ENCODE measurements at regions not wholly inside any gene's neighbourhood (a gene's known extent, or its start where the extent isn't known, plus 50 kb on each side); places are given as distances from the start of the nearest gene placed in this dataset.

DNA sequence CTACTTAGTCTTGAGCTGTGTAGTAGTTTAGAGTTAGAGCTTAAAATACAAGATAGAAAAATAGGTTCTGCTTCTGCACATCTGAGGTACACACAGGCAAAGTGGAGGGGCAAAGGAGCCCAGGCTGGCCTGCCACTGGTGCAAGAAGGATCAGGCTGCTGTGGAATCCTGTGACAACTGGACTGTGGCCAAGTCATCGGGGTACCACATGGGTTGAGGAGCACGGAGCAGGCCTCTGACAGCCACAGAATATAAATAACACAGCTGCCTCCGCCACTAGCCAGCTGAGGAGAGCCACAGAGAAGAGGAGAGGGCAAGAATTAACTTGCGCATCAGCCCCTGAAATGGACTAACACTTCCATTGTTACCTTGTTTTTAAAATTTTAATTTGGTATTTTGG lies 206.0 kb upstream of the MARCKS start:
- ATAC-seq (ENCODE audit: low read depth) (no peak), DNase-seq (ENCODE audit: low spot score in 2 of 2) (no peak)
- Mint-ChIP-seq H3K27me3 (no peaks in the 10 kb centered on the region), H3K9me3 (no peaks in the 10 kb centered on the region), H3K4me1 (peaks cover 55% of the 10 kb centered on the region), H3K36me3 (no peaks in the 10 kb centered on the region), H3K4me3 (peak overlapping the region; percentile 89), H3K27ac (peak overlapping the region; percentile 97)

DNA sequence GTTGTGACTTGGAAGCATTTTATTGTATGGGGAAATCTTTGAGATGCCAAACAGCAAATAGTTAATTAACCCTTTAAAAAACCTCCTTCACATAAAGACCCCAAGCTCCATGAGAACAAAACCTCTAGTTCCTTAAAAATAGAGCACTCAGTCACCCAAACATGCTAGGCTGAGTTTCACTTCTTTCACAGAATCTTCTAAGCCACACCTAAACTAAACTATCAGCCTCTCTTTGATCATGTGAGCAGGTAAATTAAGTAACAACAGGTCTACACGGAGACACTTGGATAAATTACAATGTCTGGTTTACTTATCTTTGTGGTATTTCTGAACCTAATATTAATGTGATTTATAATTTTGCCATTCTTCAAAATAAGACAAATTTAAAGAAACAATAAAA lies 205.2 kb upstream of the MARCKS start:
- DNase-seq (ENCODE audit: low spot score in 2 of 2), result no peak
- H3K4me1 Mint-ChIP-seq, result peaks cover 50% of the 10 kb centered on the region
- no peaks in the 10 kb centered on the region for H3K36me3 Mint-ChIP-seq
- H3K4me3 Mint-ChIP-seq, result peak overlapping the region; percentile 15
- ATAC-seq (ENCODE audit: low read depth), result peak; percentile 58
- no peaks in the 10 kb centered on the region for H3K9me3 Mint-ChIP-seq
- no peaks in the 10 kb centered on the region for H3K27me3 Mint-ChIP-seq
- peak overlapping the region; percentile 97 for H3K27ac Mint-ChIP-seq

DNA sequence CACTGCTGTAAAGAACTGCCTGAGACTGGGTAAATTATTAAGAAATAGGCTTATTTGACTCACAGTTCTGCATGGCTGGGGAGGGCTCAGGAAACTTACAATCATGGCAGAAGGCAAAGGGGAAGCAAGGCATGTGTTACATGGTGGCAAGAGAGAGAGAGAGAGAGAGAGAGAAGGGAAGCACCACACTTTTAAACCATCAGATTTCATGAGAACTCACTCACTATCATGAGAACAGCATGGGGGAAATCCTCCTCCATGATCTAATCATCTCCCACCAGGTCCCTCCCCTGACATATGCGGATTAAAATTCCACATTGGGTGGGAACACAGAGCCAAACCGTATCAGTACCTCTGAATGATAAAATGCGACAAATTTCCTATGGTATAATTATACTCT lies 203.9 kb upstream of the MARCKS start:
- H3K27ac Mint-ChIP-seq, result peak overlapping the region; percentile 77
- DNase-seq (ENCODE audit: low spot score in 2 of 2) (no peak), ATAC-seq (ENCODE audit: low read depth) (no peak)
- no peaks in the 10 kb centered on the region for H3K36me3 Mint-ChIP-seq
- H3K27me3 Mint-ChIP-seq, result no peaks in the 10 kb centered on the region
- no peaks in the 10 kb centered on the region for H3K9me3 Mint-ChIP-seq
- peaks cover 40% of the 10 kb centered on the region for H3K4me1 Mint-ChIP-seq
- no peak overlapping the region for H3K4me3 Mint-ChIP-seq

DNA sequence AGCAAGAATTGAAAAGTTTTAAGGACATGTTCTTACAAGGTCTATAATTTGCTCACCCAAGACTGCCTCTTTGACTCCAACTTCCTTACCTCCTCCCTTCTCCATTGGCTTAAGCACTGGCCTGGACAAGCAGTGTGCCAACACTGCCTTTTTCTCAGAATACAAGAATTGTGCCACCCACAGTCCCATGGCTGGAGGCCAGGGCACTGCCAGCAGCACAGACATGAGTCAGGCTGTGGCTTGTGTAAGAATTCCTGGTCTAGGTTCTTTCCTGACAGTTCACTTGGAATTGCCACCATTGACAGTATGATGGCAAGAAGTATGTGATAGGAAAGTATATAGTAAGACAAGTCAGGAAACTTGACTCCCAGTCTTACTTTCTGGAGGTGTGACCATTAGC lies 202.7 kb upstream of the MARCKS start:
- Mint-ChIP-seq H3K27ac (no peak overlapping the region), H3K27me3 (no peaks in the 10 kb centered on the region), H3K36me3 (no peaks in the 10 kb centered on the region), H3K4me1 (peaks cover 31% of the 10 kb centered on the region), H3K4me3 (no peak overlapping the region), H3K9me3 (no peaks in the 10 kb centered on the region)
- no peak for ATAC-seq (ENCODE audit: low read depth)
- no peak for DNase-seq (ENCODE audit: low spot score in 2 of 2)

DNA sequence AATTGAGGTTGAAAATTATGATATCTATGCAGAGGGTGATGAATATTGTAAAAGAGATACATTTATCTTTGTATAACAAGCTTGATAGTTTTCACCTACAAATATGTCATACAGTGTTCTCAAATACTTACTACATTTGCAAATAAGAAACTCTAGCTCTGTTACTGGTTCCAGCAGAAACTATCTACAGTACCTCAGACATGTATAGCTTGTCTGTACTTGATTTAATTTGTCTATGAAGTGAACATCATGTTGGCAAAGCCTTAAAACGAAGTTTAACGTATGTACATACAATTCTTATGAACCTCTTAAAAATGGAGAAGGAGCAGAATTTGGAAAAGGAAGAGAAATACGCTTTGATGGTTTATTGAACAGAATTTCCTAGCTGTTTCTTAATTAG lies 201.4 kb upstream of the MARCKS start:
- Mint-ChIP-seq H3K4me3 (no peak overlapping the region), H3K27me3 (no peaks in the 10 kb centered on the region), H3K36me3 (no peaks in the 10 kb centered on the region), H3K27ac (no peak overlapping the region), H3K9me3 (no peaks in the 10 kb centered on the region), H3K4me1 (peaks cover 17% of the 10 kb centered on the region)
- DNase-seq (ENCODE audit: low spot score in 2 of 2), result no peak
- ATAC-seq (ENCODE audit: low read depth), result no peak

DNA sequence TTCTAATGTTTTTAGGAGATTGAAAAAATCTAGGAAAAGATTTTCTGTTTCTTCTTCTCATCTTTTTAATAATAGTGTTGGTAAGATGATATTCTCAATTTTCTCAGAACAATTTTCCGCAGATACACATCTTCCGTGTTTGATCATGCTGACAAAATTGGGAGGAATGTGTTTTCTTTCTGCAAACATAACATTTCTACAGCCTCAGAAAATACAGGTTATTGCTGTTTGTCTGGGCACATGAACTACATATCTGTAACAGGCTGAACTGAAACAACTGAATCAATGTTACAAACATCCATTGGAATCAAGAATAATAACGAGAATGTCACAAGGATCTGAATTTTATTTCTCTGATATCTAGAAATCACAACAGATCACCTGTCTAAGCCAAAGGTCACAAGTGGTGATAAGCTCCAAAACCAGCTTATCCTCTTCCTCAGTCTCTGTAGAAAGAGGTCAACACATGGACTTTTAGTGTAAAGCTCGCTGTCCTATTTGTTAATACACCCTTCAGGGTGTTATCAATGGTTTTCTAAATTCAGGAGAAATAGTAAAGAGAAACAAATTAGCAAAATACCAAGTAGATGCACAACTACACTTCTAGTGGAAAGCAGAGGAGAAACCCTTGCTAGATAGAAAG lies 197.3 kb upstream of the MARCKS start:
- ATAC-seq (ENCODE audit: low read depth), result no peak
- no peaks in the 10 kb centered on the region for H3K27me3 Mint-ChIP-seq

DNA sequence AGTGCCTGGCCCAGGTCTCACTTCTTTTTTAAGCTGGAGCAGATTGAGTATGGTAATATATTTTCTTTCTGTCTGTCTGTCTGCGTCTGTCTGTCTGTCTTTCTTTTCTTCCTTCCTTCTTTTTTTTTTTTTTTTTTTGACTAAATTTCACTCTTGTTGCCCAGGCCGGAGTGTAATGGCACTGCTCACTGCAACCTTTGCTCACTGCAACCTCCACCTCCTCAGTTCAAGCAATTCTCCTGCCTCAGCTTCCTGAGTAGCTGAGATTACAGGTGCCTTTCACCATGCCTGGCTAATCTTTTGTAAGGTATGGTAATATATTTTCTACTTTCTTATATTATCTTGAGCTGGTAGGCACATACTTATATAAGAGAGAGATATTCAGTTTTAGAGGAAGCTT lies 196.3 kb upstream of the MARCKS start:
- H3K36me3 Mint-ChIP-seq, result no peaks in the 10 kb centered on the region
- peaks cover 11% of the 10 kb centered on the region for H3K4me1 Mint-ChIP-seq
- H3K9me3 Mint-ChIP-seq, result no peaks in the 10 kb centered on the region
- no peak for ATAC-seq (ENCODE audit: low read depth)
- no peaks in the 10 kb centered on the region for H3K27me3 Mint-ChIP-seq
- no peak overlapping the region for H3K4me3 Mint-ChIP-seq
- H3K27ac Mint-ChIP-seq, result no peak overlapping the region
- DNase-seq (ENCODE audit: low spot score in 2 of 2), result no peak

More for the DNA sequence above, 197.3 kb upstream of the MARCKS start:
- Mint-ChIP-seq H3K4me1 (peaks cover 11% of the 10 kb centered on the region), H3K9me3 (no peaks in the 10 kb centered on the region), H3K4me3 (no peak overlapping the region), H3K36me3 (no peaks in the 10 kb centered on the region), H3K27ac (no peak overlapping the region)
- no peak for DNase-seq (ENCODE audit: low spot score in 2 of 2)

DNA sequence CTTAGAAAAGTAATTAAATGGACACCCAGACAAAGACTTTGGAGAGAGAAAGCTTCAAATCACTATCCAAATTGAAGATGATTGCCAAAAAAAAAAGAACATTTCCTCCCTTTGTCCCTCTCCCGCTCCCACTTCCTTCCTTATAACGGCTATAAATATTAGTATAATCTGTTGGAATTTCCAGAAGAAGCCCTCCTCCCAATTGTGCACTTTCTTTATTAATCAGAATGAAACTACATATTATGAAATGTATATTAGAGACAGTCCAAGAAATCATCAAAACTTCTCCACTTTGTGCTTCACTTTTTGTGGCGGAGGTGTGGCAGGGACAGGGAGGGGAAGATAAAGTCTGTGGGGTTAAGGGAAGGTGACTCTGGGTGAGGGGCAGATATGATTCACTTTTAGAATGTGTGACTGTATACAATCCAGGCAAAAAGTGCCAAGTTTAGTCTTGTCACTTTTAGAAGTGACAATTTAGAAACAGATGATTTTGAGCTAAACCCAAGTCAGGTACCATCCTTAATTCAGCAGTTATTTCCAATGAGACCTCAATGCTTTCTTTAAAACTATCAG lies 195.0 kb upstream of the MARCKS start:
- Mint-ChIP-seq H3K4me1 (peaks cover 11% of the 10 kb centered on the region), H3K27me3 (no peaks in the 10 kb centered on the region), H3K9me3 (no peaks in the 10 kb centered on the region), H3K36me3 (no peaks in the 10 kb centered on the region), H3K4me3 (peak overlapping the region; percentile 28), H3K27ac (no peak overlapping the region)
- DNase-seq (ENCODE audit: low spot score in 2 of 2), result no peak
- no peak for ATAC-seq (ENCODE audit: low read depth)

DNA sequence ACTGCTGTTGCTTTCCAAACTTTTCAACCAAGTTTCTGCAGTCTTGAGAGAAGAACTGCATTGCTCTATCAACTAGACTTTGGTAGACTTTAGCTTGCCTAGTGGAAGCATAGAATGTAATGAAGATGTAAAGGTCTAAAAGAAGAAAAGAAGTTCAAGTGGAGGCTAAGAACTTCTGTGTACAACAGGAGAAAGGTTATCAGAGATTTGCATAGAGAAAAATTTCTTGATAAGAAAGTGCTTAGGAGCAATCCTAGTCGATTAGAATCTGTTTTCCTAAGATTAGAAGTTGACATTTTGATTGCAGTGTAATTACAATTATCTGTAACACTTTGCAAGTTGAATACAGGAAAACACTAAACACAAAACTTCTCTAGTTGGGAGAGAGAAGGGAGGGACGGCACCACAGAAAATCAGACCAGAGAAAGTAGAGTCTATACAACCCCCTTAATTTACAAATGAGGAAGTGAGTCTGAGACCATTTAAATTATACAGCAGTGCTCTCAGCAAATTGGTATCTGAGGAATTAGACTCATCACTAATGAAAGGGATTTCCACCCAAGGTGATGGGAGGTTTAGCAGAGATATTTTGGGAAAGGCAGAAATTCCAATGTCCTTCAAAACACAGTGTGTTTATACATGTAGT lies 194.3 kb upstream of the MARCKS start:
- no peaks in the 10 kb centered on the region for H3K36me3 Mint-ChIP-seq
- H3K27ac Mint-ChIP-seq, result peak overlapping the region; percentile 45
- DNase-seq (ENCODE audit: low spot score in 2 of 2) (no peak), ATAC-seq (ENCODE audit: low read depth) (peak; percentile 93)
- H3K4me3 Mint-ChIP-seq, result peak overlapping the region; percentile 59
- no peaks in the 10 kb centered on the region for H3K9me3 Mint-ChIP-seq
- peaks cover 11% of the 10 kb centered on the region for H3K4me1 Mint-ChIP-seq
- H3K27me3 Mint-ChIP-seq, result no peaks in the 10 kb centered on the region

DNA sequence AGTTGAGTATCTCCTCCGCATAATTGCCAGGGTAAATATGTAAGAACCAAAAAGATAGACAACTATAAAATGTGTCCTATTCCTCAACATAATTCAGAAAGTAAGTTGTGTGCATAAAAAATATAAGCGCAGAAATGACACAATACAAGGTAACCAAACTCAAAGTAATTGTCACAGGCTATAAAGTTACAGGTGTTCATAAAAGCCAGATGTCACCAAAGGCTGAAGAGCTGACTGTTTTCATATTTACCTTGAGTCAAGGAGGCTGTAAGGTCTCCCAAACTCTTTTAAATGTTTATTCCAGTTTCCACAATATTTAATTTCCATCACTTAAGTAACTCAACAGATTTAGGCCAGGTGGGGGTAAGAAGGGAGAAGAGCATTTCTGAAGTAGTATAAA lies 192.2 kb upstream of the MARCKS start:
- Mint-ChIP-seq H3K27me3 (no peaks in the 10 kb centered on the region), H3K36me3 (no peaks in the 10 kb centered on the region), H3K4me3 (no peak overlapping the region), H3K4me1 (peaks cover 14% of the 10 kb centered on the region), H3K27ac (no peak overlapping the region), H3K9me3 (no peaks in the 10 kb centered on the region)
- no peak for ATAC-seq (ENCODE audit: low read depth)
- DNase-seq (ENCODE audit: low spot score in 2 of 2), result no peak

DNA sequence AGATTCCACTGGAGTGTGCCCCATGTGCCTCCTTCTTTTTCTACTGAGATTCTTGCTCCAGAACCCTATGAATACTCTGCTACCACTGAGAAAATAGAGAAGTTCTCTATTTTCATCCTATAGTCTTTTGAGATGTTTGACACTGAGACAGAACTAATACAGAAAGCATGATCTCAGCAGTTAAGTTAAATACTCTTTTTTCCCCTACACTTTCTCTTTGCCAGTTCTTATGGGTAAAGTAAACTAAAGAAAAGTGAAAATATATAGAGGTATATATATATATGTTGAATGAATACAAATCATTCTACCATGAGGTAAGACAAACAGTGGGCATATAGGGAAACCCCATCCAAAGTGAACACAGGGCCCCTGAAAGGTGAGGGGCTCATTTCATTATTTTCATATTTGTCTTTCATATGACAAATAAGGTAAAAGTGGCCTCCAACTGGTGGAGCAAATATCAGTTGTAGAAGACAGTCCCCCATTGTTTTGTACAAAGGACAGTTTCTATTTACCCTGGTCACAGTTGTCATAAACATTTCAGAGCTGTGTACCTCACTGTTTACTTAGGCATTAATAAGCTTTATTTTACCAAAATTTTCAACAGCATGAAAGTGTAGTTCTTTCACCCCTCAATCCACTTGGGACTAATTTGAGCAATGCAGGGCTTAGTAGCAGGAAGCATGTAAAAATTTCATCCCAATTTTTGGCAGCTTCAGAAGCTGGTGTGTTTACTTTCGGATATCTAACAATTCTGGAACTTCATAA lies 188.3 kb upstream of the MARCKS start:
- ATAC-seq (ENCODE audit: low read depth) (no peak), DNase-seq (ENCODE audit: low spot score in 2 of 2) (no peak)
- H3K27ac Mint-ChIP-seq, result no peak overlapping the region
- no peak overlapping the region for H3K4me3 Mint-ChIP-seq
- H3K27me3 Mint-ChIP-seq, result no peaks in the 10 kb centered on the region
- no peaks in the 10 kb centered on the region for H3K36me3 Mint-ChIP-seq
- H3K9me3 Mint-ChIP-seq, result no peaks in the 10 kb centered on the region
- peaks cover 11% of the 10 kb centered on the region for H3K4me1 Mint-ChIP-seq

DNA sequence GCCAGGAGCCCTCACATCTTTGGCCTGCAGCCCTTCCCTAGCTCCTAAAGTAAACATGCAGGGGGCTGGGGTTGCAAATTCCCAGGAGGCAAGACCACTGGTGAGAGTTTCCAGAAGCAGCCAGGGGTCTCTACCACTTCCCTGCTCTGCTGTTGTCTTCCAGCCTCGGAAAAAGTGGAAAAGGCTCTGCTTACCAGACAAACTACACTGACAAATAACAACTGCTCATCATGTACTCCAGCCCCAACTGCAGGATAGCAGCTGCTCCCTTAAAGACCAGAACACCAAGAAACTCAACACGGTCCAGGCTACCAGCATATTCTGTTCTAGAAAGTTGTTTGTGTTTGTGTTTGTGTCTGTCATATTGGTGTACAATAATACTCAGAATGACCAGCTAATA lies 187.5 kb upstream of the MARCKS start:
- Mint-ChIP-seq H3K4me1 (peaks cover 14% of the 10 kb centered on the region), H3K36me3 (no peaks in the 10 kb centered on the region), H3K9me3 (no peaks in the 10 kb centered on the region), H3K4me3 (no peak overlapping the region), H3K27me3 (no peaks in the 10 kb centered on the region), H3K27ac (no peak overlapping the region)
- ATAC-seq (ENCODE audit: low read depth) (no peak), DNase-seq (ENCODE audit: low spot score in 2 of 2) (no peak)

DNA sequence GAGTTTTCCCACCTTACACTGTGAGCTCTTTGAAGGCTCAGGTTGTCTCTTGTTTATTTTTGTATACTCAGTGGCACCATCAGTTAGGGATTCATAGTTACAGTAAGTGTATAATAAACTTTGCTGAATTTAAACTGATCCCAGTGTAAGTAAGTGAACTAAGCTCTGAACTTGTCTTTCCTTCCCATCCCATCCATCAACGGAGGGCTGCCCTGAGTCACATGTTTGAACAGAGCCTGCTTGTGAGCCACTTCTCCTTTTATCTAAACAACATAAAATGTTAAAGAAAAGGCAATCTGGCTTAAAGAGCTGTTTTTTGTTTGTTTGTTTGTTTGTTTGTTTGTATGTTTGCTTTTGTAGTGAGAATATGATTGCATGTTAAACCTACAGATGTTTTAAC lies 185.7 kb upstream of the MARCKS start:
- peak; percentile 58 for ATAC-seq (ENCODE audit: low read depth)
- H3K9me3 Mint-ChIP-seq, result no peaks in the 10 kb centered on the region
- H3K4me1 Mint-ChIP-seq, result peaks cover 14% of the 10 kb centered on the region
- no peak overlapping the region for H3K4me3 Mint-ChIP-seq
- no peaks in the 10 kb centered on the region for H3K27me3 Mint-ChIP-seq
- no peak overlapping the region for H3K27ac Mint-ChIP-seq
- no peaks in the 10 kb centered on the region for H3K36me3 Mint-ChIP-seq
- no peak for DNase-seq (ENCODE audit: low spot score in 2 of 2)

DNA sequence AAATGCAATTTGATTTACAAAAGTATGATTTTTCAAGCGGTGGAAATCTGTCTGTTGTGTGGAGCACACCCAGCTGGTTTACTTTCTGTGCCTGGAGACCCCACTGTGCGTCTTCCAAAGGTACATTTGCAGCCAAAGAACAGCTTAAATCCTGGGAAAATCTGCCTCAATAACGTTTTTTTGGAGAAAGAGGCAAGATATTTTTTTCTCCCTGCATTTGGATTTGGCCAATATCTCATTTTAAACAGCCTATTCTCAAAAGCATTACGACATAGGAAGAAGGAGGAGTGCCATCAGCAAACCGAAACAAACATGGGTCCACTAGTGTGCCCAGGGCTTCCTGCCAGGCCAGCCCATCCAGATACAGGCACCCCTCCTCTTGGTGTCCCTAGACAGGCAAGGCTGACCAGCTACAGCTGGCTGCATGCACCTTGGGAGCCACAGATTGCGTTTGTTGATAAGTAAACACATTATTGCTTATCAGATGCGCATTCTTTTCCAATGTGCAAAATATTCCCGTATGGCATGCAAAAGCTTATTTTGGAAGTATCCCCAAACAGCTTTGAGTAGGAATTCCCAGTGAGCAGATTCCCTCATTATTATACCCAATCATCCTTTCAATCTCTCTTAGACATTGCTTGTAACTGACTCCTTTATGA lies 184.5 kb upstream of the MARCKS start:
- Mint-ChIP-seq H3K9me3 (no peaks in the 10 kb centered on the region), H3K27me3 (no peaks in the 10 kb centered on the region), H3K27ac (no peak overlapping the region), H3K4me3 (no peak overlapping the region), H3K4me1 (peaks cover 14% of the 10 kb centered on the region), H3K36me3 (no peaks in the 10 kb centered on the region)
- DNase-seq (ENCODE audit: low spot score in 2 of 2), result no peak
- ATAC-seq (ENCODE audit: low read depth), result no peak

Data from memory B cell (primary cell).